C4-2B (cell line): ENCODE measurements at regions not wholly inside any gene's neighbourhood (a gene's known extent, or its start where the extent isn't known, plus 50 kb on each side); places are given as distances from the start of the nearest gene placed in this dataset.

Source experiments
- H3K27ac ChIP-seq: fragments of 450-650 bp; 2 replicates; pipeline ENCODE4 v1.5.1; 2017
- CTCF ChIP-seq: fragments of 450-650 bp; conservative IDR thresholded peaks from 2 replicates; pipeline ENCODE4 v1.5.1; 2017; ENCODE audit warnings: mild to moderate bottlenecking
- ZFX ChIP-seq: fragments of 450-650 bp; IDR thresholded peaks from 2 replicates; pipeline ENCODE4 v1.6.1; 2017

- no peak overlapping the region for H3K27ac ChIP-seq
- TF ChIP-seq ZFX (no peak), CTCF (no peak)
Measured at GRCh38 chr21:39104911-39105310, 78.3 kb downstream of the PSMG1 start.

- H3K27ac ChIP-seq: no peak overlapping the region
- TF ChIP-seq CTCF (no peak), ZFX (no peak)
Measured at GRCh38 chr21:39103689-39104088, 79.6 kb downstream of the PSMG1 start.

GRCh38 chr21:39099859-39100258, 83.4 kb downstream of the PSMG1 start:
- no peak for TF ChIP-seq CTCF
- H3K27ac ChIP-seq: no peak overlapping the region

DNA sequence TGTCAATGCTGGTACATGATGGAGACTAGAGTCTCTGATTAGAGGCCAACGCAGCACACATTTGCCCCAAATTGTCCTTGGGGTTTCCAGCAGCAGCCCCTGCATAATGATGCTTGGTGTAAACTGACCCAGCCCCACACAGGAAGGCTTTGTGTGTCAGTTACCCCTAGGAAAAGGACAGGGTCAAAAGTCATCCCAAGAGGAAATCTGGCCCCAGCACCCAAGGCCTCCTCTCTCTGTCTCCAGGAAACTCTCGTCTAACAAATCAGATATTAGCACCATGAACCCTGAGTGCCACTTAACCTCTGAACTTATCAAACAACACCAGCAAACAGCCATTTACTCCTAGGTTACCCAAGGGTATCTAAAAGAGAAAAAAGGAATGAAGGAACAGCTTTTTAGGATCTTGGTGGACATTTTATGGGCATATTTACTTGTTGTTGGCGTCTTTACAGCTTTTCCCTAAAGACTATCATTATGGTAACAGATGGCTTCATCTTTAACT, 84.5 kb downstream of the PSMG1 start:
- no peak overlapping the region for H3K27ac ChIP-seq
- TF ChIP-seq ZFX (no peak), CTCF (no peak)

DNA sequence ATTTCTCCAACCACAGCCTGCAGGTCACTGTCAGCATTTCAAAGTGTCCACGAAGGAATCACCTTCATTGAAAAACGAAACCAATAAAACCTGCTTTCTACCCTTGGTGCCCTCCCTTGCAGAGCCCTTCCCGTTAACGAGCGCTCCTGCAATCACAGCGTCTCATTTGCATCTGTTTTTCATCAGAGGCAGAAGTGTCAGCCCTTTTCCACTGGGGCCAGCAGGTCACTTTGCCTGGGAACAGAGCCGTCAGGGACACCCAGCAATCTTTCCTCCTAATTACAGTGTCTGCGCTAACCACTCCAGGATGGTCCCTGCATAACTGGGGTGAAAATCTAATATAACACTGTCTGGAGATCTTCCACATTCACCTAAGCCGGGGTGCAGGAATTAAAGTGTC, 85.3 kb downstream of the PSMG1 start:
- no peak for TF ChIP-seq CTCF
- no peak overlapping the region for H3K27ac ChIP-seq

DNA sequence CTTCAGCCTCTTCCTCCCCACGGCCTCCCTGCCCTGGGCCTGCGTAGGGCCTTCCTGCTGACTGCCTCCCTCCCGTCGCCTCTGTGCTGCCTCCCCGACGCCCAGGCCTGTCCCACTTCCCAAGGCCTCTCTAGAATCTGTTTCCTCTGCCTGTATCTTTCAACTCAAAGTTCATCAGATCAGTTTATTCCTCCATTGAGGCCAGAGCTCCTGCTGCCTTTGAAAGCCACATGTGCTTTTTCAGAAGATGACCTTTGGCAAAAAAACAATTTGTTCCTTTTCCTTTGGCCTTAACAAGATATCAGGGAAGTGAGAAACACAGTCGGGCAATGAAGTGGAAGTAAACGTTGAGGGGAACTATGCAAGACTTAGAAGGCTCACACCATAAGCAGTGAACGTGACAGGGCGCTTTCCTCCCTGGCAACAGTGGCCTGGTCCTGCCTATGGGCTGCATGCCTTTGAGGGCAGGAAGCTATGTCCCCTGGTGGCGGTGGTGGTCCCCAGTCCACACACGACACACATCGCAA, 85.9 kb downstream of the PSMG1 start:
- no peak overlapping the region for H3K27ac ChIP-seq
- TF ChIP-seq CTCF: no peak
- TF ChIP-seq ZFX: no peak

DNA sequence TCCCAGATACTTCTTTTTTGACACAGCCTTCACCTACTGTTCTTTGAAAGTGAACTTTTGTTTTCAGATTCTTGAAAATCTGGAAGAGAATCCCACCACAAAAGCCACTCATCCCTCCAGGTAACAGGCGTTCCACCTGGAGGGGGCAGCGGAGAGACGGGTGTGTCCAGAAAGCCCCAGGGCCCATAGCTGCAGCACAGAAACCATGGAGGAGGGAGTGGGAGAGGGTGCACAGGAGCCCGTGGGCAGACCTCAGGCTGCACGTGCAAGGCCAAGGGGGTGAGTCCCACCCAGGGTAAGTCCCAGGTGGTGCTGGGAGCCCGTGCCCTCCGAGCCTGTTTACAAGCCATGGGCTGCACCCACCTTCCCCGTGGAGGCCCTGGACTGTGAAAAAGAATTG, 86.5 kb downstream of the PSMG1 start:
- TF ChIP-seq CTCF: peak; percentile 21
- no peak for TF ChIP-seq ZFX
- H3K27ac ChIP-seq: no peak overlapping the region
